Prostate gland (tissue), 2 donors: ENCODE measurements at regions not wholly inside any gene's neighbourhood (a gene's known extent, or its start where the extent isn't known, plus 50 kb on each side); places are given as distances from the start of the nearest gene placed in this dataset.

Experiments
- CTCF ChIP-seq, 4 experiments: fragments of 200-600 bp in 2 of 4; fragments of 450-650 bp in 2 of 4; sonication (generic) in 2 of 4; IDR thresholded peaks; 1 replicate in 3 of 4; 2 replicates in 1 of 4; pipeline ENCODE4 v1.5.1; 2016 to 2019; ENCODE audit warnings: antibody characterized with exemption in 4 of 4, mild to moderate bottlenecking in 2 of 4, moderate library complexity in 2 of 4
- POLR2A ChIP-seq: fragments of 450-650 bp; IDR thresholded peaks from one replicate; pipeline ENCODE4 v1.6.1; 2016; ENCODE audit warnings: antibody characterized with exemption, mild to moderate bottlenecking
- POLR2AphosphoS5 ChIP-seq: sonication (generic); formaldehyde crosslinking; IDR thresholded peaks from one replicate; pipeline ENCODE4 v1.6.1; 2017; ENCODE audit warnings: antibody characterized with exemption

- TF ChIP-seq CTCF (IDR thresholded peaks at IDR 0.05) (no peak), POLR2AphosphoS5 (no peak), POLR2A (no peak)
These were observed 83.6 kb downstream of the HPGD start for GRCh38 chr4:174438711-174439110.
